ENCODE measurements at regions not wholly inside any gene's neighbourhood (a gene's known extent, or its start where the extent isn't known, plus 50 kb on each side); places are given as distances from the start of the nearest gene placed in this dataset.

DNA sequence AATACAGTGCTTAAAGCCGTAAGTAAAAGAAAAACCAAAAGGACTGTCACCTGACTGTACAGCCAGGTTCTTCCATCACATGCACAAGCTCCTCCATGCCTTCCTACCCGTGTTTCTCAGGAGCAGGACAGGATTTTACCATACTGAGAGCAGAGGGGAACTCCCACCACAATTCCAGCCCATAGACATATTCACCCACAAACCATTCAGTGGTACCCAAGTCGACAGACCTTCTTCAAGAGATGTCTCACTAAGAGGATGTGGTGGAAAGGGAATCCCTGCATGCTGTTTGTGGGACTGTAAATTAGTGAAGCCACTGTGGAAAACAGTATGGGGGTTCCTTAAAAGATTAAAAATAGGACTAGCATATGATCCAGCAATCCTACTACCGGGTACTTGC is 66.9 kb upstream of the DOCK9 start:
- TF ChIP-seq EZH2phosphoT487 (IDR thresholded peaks at IDR 0.05; ENCODE audit: low read depth): no peak
- TF ChIP-seq, protein P1, sequence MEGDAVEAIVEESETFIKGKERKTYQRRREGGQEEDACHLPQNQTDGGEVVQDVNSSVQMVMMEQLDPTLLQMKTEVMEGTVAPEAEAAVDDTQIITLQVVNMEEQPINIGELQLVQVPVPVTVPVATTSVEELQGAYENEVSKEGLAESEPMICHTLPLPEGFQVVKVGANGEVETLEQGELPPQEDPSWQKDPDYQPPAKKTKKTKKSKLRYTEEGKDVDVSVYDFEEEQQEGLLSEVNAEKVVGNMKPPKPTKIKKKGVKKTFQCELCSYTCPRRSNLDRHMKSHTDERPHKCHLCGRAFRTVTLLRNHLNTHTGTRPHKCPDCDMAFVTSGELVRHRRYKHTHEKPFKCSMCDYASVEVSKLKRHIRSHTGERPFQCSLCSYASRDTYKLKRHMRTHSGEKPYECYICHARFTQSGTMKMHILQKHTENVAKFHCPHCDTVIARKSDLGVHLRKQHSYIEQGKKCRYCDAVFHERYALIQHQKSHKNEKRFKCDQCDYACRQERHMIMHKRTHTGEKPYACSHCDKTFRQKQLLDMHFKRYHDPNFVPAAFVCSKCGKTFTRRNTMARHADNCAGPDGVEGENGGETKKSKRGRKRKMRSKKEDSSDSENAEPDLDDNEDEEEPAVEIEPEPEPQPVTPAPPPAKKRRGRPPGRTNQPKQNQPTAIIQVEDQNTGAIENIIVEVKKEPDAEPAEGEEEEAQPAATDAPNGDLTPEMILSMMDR (IDR thresholded peaks at IDR 0.05; ENCODE audit: low read depth, low read length): no peak

Measured in OCI-LY3 (cell line).